ENCODE measurements at regions not wholly inside any gene's neighbourhood (a gene's known extent, or its start where the extent isn't known, plus 50 kb on each side); places are given as distances from the start of the nearest gene placed in this dataset.

GRCh38 chr15:95121191-95121590 lies 889.8 kb downstream of the MCTP2 start:
- TF ChIP-seq CTCF (conservative IDR thresholded peaks at IDR 0.05; ENCODE audit: low read depth in 2 of 2) (no peak), POLR2AphosphoS5 (IDR thresholded peaks at IDR 0.05; ENCODE audit: low read depth) (no peak), ZNF331 (CRISPR knock-in tag; IDR thresholded peaks at IDR 0.05; ENCODE audit: low read depth) (no peak), EZH2phosphoT487 (IDR thresholded peaks at IDR 0.05; ENCODE audit: unreplicated experiment) (no peak), EZH2 (IDR thresholded peaks at IDR 0.05; ENCODE audit: low read depth, unreplicated experiment) (no peak), CREB1 (CRISPR knock-in tag; IDR thresholded peaks at IDR 0.05; ENCODE audit: low read depth) (no peak), REST (IDR thresholded peaks at IDR 0.05; ENCODE audit: unreplicated experiment) (no peak)
